NOMO-1 (cell line): ENCODE measurements at regions not wholly inside any gene's neighbourhood (a gene's known extent, or its start where the extent isn't known, plus 50 kb on each side); places are given as distances from the start of the nearest gene placed in this dataset.
A peak's percentile ranks its signal among the peaks of the same experiment; 100 is the strongest.

Experiments
- DNase-seq, 2 experiments: peaks; one replicate each; lab custom pipeline; 2025; ENCODE audit not compliant: unreplicated experiment in 2 of 2; lab: John Stamatoyannopoulos, UW

GRCh38 chr15:99507504-99508310 is 58.1 kb upstream of the MEF2A start:
- no peak for DNase-seq

GRCh38 chr15:99508311-99508645 is 57.5 kb upstream of the MEF2A start:
- DNase-seq, result no peak

- no peak for DNase-seq
Observed at GRCh38 chr15:99508852-99509251, 56.9 kb upstream of the MEF2A start.

- peak; percentile 20 to 80 for DNase-seq
Observed at GRCh38 chr15:99509686-99510461, 55.9 kb upstream of the MEF2A start.

- DNase-seq, result no peak
Observed at GRCh38 chr15:99511531-99511865, 54.3 kb upstream of the MEF2A start.

GRCh38 chr15:99511866-99512661 is 53.7 kb upstream of the MEF2A start:
- peak; percentile 21 to 30 for DNase-seq

- no peak for DNase-seq
Observed at GRCh38 chr15:99514306-99514705, 51.5 kb upstream of the MEF2A start.
